Hepatocyte (in vitro differentiated cells): ENCODE measurements at regions not wholly inside any gene's neighbourhood (a gene's known extent, or its start where the extent isn't known, plus 50 kb on each side); places are given as distances from the start of the nearest gene placed in this dataset.

Experiments
- EZH2 ChIP-seq: fragments of 200-600 bp; sonication (generic); IDR thresholded peaks from 2 replicates; pipeline ENCODE4 v1.6.1; 2016; ENCODE audit warnings: antibody characterized with exemption, mild to moderate bottlenecking, borderline replicate concordance
- EZH2phosphoT487 ChIP-seq: fragments of 200-600 bp; sonication (generic); IDR thresholded peaks from one replicate; pipeline ENCODE4 v1.6.1; 2018; ENCODE audit warnings: antibody characterized with exemption, mild to moderate bottlenecking, low read depth, moderate library complexity; ENCODE audit not compliant: unreplicated experiment, severe bottlenecking
- TF ChIP-seq, protein P1 (sequence below): fragments of 200-600 bp; sonication (generic); IDR thresholded peaks from 2 replicates; pipeline ENCODE4 v1.5.1; 2016; ENCODE audit warnings: antibody characterized with exemption, mild to moderate bottlenecking; ENCODE audit not compliant: poor library complexity

DNA sequence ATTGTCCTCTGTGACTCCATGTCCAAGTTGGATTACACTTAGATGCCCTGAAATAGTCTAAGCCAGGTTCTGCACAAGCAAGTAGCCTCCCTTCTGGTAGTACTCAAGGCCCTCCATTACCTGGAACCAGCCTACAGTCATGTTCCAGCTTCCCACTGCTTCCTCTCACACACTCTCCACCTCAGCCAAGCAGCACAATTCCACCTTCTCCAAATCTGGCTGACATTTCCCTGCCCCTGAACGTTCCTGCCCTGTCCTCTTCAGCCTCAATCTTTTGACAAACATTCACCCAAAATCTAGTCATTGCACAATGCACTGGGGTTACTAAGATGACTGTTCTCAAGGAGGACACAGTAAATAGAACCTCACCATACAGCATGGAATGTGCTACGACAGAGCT, 95.3 kb upstream of the KLHL29 start:
- TF ChIP-seq, protein P1, sequence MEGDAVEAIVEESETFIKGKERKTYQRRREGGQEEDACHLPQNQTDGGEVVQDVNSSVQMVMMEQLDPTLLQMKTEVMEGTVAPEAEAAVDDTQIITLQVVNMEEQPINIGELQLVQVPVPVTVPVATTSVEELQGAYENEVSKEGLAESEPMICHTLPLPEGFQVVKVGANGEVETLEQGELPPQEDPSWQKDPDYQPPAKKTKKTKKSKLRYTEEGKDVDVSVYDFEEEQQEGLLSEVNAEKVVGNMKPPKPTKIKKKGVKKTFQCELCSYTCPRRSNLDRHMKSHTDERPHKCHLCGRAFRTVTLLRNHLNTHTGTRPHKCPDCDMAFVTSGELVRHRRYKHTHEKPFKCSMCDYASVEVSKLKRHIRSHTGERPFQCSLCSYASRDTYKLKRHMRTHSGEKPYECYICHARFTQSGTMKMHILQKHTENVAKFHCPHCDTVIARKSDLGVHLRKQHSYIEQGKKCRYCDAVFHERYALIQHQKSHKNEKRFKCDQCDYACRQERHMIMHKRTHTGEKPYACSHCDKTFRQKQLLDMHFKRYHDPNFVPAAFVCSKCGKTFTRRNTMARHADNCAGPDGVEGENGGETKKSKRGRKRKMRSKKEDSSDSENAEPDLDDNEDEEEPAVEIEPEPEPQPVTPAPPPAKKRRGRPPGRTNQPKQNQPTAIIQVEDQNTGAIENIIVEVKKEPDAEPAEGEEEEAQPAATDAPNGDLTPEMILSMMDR: no peak
- no peak for TF ChIP-seq EZH2
- TF ChIP-seq EZH2phosphoT487: no peak
